ENCODE measurements at regions not wholly inside any gene's neighbourhood (a gene's known extent, or its start where the extent isn't known, plus 50 kb on each side); places are given as distances from the start of the nearest gene placed in this dataset.

- no peak for DNase-seq (ENCODE audit: low spot score)
Measured at GRCh38 chr13:39159846-39160370, 121.7 kb downstream of the NHLRC3 start.

- no peak for DNase-seq (ENCODE audit: low spot score)
Measured at GRCh38 chr13:39167018-39167417, 128.8 kb downstream of the NHLRC3 start.

- DNase-seq (ENCODE audit: low spot score): no peak
Measured at GRCh38 chr13:39170711-39171110, 132.5 kb downstream of the NHLRC3 start.

GRCh38 chr13:39185326-39185725 is 147.1 kb downstream of the NHLRC3 start:
- no peak for DNase-seq (ENCODE audit: low spot score)

GRCh38 chr13:39186205-39186875 is 148.1 kb downstream of the NHLRC3 start:
- DNase-seq (ENCODE audit: low spot score): no peak

GRCh38 chr13:39189778-39190177 is 151.5 kb downstream of the NHLRC3 start:
- no peak for DNase-seq (ENCODE audit: low spot score)

- DNase-seq (ENCODE audit: low spot score): no peak
Measured at GRCh38 chr13:39196965-39197646, 158.8 kb downstream of the NHLRC3 start.

GRCh38 chr13:39197647-39198007 is 159.4 kb downstream of the NHLRC3 start:
- DNase-seq (ENCODE audit: low spot score): no peak

GRCh38 chr13:39200249-39200910 is 162.1 kb downstream of the NHLRC3 start:
- no peak for DNase-seq (ENCODE audit: low spot score)

- DNase-seq (ENCODE audit: low spot score): no peak
Measured at GRCh38 chr13:39201180-39201579, 162.9 kb downstream of the NHLRC3 start.

GRCh38 chr13:39202746-39203145 is 164.5 kb downstream of the NHLRC3 start:
- DNase-seq (ENCODE audit: low spot score): no peak

- no peak for DNase-seq (ENCODE audit: low spot score)
Measured at GRCh38 chr13:39208636-39209035, 170.4 kb downstream of the NHLRC3 start.

GRCh38 chr13:39209731-39210531 is 171.7 kb downstream of the NHLRC3 start:
- no peak for DNase-seq (ENCODE audit: low spot score)

GRCh38 chr13:39210961-39211534 is 172.8 kb downstream of the NHLRC3 start:
- DNase-seq (ENCODE audit: low spot score): no peak

GRCh38 chr13:39215971-39216370 is 177.7 kb downstream of the NHLRC3 start:
- no peak for DNase-seq (ENCODE audit: low spot score)

GRCh38 chr13:39217471-39217870 is 179.2 kb downstream of the NHLRC3 start:
- DNase-seq (ENCODE audit: low spot score): peak; percentile 34

GRCh38 chr13:39224671-39225240 is 186.5 kb downstream of the NHLRC3 start:
- no peak for DNase-seq (ENCODE audit: low spot score)

- DNase-seq (ENCODE audit: low spot score): no peak
Measured at GRCh38 chr13:39225860-39226259, 187.6 kb downstream of the NHLRC3 start.

- no peak for DNase-seq (ENCODE audit: low spot score)
Measured at GRCh38 chr13:39226359-39226758, 188.1 kb downstream of the NHLRC3 start.

- no peak for DNase-seq (ENCODE audit: low spot score)
Measured at GRCh38 chr13:39232401-39232980, 194.2 kb downstream of the NHLRC3 start.

GRCh38 chr13:39232999-39233398 is 194.7 kb downstream of the NHLRC3 start:
- no peak for DNase-seq (ENCODE audit: low spot score)
